RWPE1 (cell line): ENCODE measurements at regions not wholly inside any gene's neighbourhood (a gene's known extent, or its start where the extent isn't known, plus 50 kb on each side); places are given as distances from the start of the nearest gene placed in this dataset.

Experiments used
- CTCF ChIA-PET: fragments of 350-600 bp; sonication (Branson Sonifier 250); formaldehyde crosslinking; extraction: SDS; loops from one replicate; lab custom pipeline; 2021; lab: Yijun Ruan, JAX
- POLR2A ChIA-PET: fragments of 400-600 bp; formaldehyde crosslinking; extraction: SDS; loops from one replicate; lab custom pipeline; 2020; ENCODE audit warnings: antibody characterized with exemption; ENCODE audit not compliant: low non-redundant PET; lab: Yijun Ruan, JAX
- DNase-seq: peaks from one replicate; pipeline ENCODE4 v3.0.0; 2012; ENCODE audit warnings: low spot score
- H3K27ac ChIP-seq: fragments of 450-650 bp; 2 replicates; pipeline ENCODE4 v1.5.1; 2017
- CTCF ChIP-seq: fragments of 450-650 bp; conservative IDR thresholded peaks from 2 replicates; pipeline ENCODE4 v1.5.1; 2017; ENCODE audit warnings: low read depth, mild to moderate bottlenecking

DNA sequence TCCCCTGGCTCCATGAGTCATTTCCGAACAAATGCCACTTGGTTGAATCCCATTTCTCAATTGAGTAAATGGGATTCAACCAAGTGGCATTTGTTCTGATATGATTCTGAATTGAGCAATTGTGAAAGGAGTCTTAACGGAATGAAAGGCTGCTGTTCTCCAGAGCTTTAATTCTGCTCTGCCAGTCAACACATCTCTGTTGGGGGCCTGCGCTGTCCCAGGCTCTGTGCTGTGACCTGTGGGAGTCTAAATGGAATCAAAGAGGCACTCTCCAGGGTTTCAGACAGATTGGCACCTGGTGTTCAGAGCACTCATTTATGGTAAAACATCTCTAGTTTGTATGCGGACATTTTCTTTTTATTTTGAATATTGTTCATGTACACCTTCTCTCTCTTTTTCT, 126.2 kb downstream of the WSCD1 start:
- DNase-seq, result no peak
- ChIA-PET CTCF (no interaction called here), POLR2A (no interaction called here)
- H3K27ac ChIP-seq, result no peak overlapping the region
- TF ChIP-seq CTCF, result no peak

DNA sequence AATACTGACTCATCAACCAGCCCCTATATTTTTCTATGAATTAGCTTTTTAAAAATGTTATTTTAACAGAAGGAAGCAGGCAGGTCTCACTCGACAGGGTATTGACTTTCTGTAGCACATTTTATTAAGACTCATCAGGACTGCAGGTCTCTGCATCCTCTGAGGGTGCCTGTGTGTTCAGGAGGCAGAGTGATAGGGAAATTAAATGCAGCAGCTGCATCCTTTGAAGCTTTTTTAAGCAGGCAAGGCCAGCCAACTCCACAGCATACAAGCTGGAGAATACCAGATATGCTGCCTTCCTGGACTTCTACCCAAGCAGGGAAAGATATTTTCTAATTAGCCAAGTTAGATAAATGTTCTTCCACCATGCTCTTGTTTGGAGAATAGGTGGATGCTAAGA, 124.9 kb downstream of the WSCD1 start:
- no peak for DNase-seq
- no peak for TF ChIP-seq CTCF
- ChIA-PET POLR2A (no interaction called here), CTCF (no interaction called here)
- no peak overlapping the region for H3K27ac ChIP-seq

DNA sequence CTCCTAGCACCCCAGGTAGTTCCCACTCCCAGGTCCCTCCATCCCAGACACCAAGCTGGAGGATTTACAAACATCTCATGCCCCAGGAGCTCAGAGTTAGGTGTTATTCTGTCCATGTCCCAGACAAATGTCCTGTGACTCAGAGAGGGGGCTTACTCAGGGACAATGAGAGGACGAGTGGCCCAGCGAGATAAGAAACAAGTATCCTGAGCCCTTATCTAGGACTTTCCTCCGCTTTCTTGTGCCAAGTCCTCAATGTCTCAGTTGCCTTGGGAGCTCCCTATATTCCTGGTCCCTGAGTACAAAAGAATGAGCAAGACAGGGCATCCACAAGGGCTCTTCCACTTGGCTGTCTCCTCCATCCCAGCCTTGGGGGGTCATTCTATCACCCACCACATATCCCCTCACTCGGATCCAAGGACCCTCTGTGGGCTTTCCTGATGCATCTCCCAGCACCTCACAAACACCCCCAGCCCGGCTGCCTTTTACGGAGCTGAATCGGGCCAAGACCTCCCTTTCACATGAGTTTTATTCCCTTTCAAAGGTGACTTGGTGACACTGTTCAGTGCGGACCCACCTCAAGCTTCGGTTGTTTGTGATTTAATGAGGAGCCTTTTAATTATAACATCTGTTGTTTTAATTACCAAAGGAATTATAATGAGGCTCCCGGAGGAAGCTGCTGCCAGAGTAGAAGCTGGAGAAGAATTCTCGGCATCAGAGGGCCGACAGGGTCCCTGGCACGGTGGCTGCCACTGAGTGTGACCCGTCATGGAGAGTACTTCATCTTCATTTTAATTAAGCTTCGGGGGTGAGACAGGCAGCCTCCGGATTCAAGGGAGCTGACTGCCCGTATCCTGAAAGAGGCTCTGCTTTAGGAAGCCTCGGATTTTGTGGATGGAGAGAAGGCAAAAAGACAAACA, 121.5 kb downstream of the WSCD1 start:
- TF ChIP-seq CTCF, result no peak
- no peak overlapping the region for H3K27ac ChIP-seq
- ChIA-PET CTCF (interaction anchor here (0.6 kb wide), 2 partner anchors 8 to 124 kb away, joined by 3 read pairs; no protein-coding TSS in a partner anchor), POLR2A (no interaction called here)
- no peak for DNase-seq

- peak; percentile 32 for DNase-seq
- no peak for TF ChIP-seq CTCF
- POLR2A ChIA-PET, result no interaction called here
- no peak overlapping the region for H3K27ac ChIP-seq
- CTCF ChIA-PET, result interaction anchor here (1.1 kb wide), 1 partner anchor 68 kb away, joined by 11 read pairs; no protein-coding TSS in a partner anchor
Observed at GRCh38 chr17:6187836-6188235, 117.7 kb downstream of the WSCD1 start.

GRCh38 chr17:6186998-6187397, 116.8 kb downstream of the WSCD1 start:
- CTCF ChIA-PET, result no interaction called here

DNA sequence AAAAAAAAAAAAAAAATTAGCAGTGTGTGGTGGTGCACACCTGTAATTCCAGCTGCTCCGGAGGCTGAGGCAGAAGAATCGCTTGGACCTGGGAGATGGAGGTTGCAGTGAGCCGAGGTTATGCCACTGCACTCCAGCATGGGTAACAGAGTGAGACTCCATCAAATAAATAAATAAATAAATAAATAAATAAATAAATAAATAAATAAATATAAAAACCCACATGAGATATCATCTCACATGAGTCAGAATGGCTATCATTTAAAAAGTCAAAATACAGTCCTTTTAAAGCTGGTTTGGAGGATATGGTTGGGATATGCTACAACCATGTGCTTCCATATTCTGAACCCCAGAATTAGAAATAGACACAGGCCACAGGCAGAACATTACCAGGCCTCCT, 114.3 kb downstream of the WSCD1 start:
- no peak overlapping the region for H3K27ac ChIP-seq
- no peak for TF ChIP-seq CTCF
- CTCF ChIA-PET, result interaction anchor here (0.6 kb wide), 1 partner anchor 502 kb away, joined by 3 read pairs; no protein-coding TSS in a partner anchor
- no peak for DNase-seq
- POLR2A ChIA-PET, result no interaction called here

More at GRCh38 chr17:6186998-6187397, 116.8 kb downstream of the WSCD1 start:
- DNase-seq, result no peak
- POLR2A ChIA-PET, result no interaction called here
- H3K27ac ChIP-seq, result no peak overlapping the region
- TF ChIP-seq CTCF, result no peak
